8988T (cell line): ENCODE measurements at regions not wholly inside any gene's neighbourhood (a gene's known extent, or its start where the extent isn't known, plus 50 kb on each side); places are given as distances from the start of the nearest gene placed in this dataset.
"Not testable (repeated sequence)": the region's sequence is repeated elsewhere in the genome, so short reads cannot be mapped to it uniquely, and the experiment has no call there.

ENCODE experiments used
- DNase-seq: peaks from one replicate; pipeline ENCODE4 v3.0.0; 2011

GRCh38 chr1:234836776-234837357 is 226.9 kb upstream of the IRF2BP2 start:
- no peak for DNase-seq

- DNase-seq = no peak
Observed at GRCh38 chr1:234836045-234836681, 226.2 kb upstream of the IRF2BP2 start.

DNA sequence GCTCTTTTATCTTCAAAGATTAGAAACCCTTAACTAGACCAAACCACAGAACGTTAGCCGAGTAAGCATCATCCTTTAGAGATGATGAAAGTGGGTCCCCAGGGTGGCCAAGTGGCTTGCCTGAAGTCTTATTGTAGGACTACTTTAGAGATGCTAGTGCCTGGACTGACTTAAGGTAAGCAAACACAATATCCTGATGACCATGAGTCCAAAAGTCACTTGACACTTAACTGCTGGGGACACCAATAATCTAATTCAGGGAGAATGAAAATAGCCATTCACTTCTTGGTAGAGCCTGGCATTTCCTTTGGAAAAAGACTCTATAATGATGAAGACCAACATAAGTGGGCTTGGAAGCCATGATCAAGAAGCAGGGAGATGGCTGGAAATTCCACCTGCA is 225.3 kb upstream of the IRF2BP2 start:
- no peak for DNase-seq

DNA sequence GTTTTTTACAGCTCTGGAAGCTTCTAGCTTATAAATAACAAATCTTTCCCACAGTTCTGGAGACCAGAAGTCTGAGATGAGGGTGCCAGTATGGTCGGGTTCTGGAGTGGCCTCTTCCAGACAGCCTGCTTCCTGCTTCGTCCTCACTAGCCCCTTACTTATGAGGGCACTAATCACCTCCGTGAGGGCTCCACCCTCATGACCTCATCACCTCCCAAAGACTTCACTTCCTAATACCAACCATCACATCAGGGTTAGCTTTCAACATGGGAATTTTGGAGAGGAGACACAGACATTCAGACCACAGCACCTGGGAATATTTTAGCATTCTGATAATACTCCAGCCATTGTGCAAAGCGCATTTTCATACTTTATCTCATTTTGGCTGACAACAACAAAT is 223.7 kb upstream of the IRF2BP2 start:
- DNase-seq = no peak

GRCh38 chr1:234833118-234833517 is 223.1 kb upstream of the IRF2BP2 start:
- DNase-seq = no peak

DNA sequence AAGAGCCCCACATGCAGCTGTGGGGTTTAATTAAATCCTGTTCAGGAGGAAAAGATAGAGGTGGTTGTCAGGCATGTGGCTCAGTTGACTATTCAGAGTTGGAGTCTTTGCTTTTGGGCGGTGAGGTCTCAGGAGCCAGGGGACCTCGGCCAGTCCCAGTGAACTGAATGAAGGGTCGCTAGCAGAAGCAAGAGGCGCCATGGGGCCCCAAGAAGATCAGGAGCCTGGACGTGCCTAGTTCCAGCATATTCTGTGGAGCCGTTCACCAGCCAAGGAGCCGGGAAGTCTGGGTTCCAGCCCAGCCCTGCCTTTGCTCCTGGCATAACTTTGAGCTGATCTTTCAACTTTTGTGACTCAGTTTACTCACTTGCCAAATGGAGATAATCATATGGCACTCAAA is 217.7 kb upstream of the IRF2BP2 start:
- DNase-seq = no peak

DNA sequence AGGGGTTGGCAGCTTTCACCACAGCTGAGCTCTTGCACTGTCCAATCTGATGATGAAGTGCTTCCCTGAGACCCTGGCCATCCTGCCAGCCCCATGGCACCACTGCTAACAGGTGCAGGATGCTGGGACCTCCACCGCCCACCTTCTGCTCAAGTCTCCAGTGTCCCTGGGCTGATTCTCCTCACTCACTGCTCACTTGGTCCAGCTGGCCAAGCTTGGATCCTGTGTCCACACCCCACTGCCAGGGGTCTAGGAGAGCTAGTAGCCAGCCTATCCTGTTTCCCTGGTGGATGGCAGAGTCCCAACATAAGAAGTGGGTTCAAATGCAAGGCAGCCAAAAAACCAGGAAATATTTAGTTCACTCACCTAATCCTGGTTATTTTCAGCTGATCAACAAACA is 217.2 kb upstream of the IRF2BP2 start:
- DNase-seq = no peak

GRCh38 chr1:234826352-234826751 is 216.4 kb upstream of the IRF2BP2 start:
- no peak for DNase-seq

DNA sequence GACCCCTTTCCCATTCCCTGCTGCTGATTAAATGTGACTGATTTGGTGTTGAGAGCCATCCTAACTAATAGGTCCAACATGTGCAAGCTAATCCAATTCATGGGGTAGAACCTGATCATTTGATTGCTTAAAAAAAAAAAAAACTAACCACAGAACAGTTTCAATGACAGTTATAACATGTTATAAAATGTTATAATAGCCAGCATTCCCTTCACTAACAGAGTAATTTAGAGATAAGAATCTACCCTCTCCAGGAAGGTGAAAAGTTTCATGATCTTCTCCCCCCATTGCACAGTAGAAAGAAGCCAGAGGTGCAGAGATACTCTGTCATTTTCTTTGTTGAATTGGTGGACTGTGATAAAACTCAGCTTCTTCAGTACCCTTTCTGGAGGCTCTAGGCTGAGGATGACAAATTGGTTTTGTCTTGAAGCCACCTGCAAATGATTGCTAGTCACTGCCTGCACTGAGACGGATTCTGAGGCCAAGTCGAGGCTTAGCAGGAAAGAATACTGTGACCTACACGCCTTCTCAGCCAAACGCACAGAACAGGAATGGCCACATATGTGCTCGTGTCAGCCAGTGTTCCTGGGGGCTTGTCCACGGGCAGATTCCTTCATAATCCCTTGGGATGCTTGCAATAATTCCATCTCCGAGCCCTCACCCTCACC is 215.7 kb upstream of the IRF2BP2 start:
- DNase-seq = no peak

GRCh38 chr1:234824836-234825235 is 214.9 kb upstream of the IRF2BP2 start:
- DNase-seq = not testable (repeated sequence)

GRCh38 chr1:234823191-234824176 is 213.5 kb upstream of the IRF2BP2 start:
- DNase-seq = no peak

DNA sequence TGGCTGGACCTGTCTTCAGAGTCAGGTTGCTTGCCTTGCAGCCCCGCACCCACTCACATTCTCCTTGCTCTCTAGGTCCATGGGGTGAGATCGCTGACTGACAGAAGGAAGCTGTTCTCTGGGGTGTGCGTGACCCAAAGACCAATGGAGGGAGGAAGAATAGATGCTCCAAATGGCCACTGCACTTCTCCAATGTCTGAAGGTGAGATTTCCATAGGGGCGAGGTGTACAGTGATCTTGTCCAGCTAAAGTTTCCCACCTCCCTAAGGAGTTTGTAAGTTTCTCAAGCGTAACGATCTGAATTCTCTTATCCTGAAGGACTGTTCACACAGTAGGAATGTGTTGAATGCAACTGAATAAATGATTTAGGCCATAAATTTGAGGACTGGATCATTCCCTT is 211.9 kb upstream of the IRF2BP2 start:
- DNase-seq = no peak

DNA sequence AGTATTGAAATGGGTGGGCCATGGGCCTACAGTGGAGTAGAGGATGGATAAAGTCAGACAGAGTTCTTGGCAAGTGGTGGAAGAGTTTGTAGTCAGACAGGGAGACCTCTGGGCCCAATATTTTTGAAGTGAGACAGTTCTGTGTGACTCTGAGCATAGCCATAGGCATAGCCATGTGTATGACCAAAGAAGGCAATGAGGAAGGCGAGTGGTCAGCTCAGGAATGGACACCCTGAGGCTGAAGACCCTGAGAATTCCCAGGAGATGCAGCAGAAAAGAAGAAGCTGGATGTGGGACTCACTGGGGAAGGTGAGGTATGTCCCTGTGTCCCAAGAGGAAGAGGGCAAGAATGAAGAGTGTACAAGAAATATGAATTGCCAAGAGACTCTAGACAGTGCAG is 210.6 kb upstream of the IRF2BP2 start:
- no peak for DNase-seq

DNA sequence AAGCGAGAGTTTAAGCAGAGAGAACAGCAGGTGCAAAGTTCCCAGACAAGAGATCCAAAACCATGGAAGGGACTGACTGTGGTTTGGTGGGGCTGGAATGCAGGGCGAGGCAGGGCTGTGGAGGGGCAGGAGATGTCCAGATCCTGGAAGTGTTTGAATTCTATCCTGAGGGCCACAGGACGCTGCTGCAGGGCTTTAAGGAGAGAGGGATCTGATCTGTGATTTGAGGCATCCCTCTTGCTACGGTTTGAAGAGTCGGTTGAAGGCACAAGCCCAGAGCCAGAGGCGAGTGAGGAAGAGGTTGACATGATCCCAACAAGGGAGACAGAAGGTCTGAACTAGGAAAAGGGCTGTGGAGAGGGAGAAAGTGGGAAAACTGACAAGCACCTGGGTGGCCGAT is 209.9 kb upstream of the IRF2BP2 start:
- not testable (repeated sequence) for DNase-seq

GRCh38 chr1:234818040-234818387 is 208.0 kb upstream of the IRF2BP2 start:
- DNase-seq = not testable (repeated sequence)

DNA sequence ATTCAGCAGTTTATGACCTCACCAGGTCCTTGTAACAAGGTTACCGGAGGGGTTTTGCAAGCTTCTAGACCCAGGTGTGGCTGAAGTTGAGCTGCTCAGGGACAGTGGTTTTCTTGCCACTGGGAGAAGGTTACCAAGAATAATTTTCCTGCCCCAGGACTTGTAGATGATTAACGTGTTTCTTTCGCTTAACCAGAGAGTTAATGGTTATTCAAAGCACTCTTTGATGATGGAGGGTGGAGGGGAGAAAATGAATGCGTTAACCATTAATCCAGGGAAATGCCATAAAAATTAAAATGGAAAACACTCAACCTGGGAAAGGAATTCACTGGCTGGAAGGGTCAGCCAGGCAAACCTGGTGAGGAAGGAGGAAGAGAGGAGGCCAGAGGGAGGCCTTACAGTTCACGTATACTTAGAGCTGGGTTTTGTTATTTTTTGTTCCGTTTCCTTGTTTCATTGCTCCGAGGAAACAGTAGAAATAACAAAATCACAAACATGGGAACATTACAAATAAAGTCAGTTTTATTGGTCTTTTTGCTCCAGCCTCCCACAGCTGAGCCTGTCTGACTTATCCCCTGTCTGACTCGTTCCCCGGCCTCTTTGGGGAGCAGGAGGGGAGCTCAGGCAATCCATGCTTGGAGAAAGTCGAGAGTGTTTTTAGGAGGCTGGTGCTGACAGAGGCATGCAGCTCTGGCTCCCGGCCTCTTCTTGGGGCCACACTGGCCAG is 207.5 kb upstream of the IRF2BP2 start:
- DNase-seq = not testable (repeated sequence)

- DNase-seq = not testable (repeated sequence)
Observed at GRCh38 chr1:234816864-234817263, 206.9 kb upstream of the IRF2BP2 start.

DNA sequence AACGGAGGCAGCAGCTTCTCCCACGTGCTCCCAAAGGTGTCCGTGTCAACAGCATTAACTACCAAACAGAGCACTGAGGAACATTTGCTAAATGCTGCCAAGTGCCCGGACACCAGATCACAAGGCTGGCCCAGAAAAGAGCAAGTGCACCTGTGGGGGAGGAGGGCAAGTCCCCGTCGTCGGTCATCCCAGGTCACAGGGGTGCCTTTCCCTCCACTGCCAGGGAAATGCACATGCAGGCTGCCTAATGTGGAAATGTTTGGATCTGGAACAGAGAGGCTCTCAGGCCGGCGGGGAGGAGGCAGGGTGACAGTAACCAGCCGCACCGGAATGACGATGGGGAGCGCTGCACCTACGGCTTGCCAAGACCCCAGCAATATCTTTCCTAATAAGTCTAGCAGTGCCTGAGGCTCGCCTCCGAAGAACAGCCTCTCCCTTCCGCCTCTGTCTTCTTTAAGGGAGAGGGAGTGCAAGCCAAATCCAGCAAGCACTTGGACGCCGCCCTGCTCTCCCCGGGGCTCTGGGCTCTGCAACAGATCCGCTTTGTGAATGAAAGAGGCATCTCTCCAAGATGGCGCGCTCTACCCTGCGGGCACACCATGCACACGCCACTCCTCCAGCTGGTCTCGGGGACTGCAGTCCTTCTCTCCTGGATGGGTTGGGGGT is 206.3 kb upstream of the IRF2BP2 start:
- not testable (repeated sequence) for DNase-seq

DNA sequence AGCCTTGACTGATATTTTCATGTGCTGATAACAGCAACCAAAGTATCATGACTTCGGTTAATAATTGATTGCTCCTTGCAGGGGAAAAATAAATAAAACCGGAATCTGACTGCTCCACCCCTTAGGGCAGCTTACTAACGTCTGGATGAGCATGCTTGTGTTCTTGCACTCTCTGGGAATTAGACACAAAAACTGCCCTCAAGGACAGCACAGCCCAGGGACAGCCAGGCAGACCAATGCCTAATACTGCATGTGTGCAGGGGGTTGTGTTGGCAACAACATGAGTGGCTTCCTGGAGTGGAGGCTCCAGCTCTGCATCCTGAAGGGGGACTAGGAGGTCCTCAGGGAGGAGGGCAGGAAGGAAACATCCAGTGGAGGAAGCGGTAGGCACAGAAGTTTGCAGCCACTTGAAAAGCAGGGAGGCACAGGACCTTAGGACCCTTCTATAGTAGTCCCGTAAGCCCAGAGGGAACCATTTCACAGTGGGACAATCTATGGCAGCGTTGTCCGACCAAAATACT is 205.4 kb upstream of the IRF2BP2 start:
- DNase-seq = not testable (repeated sequence)

- DNase-seq = not testable (repeated sequence)
Observed at GRCh38 chr1:234814235-234814634, 204.3 kb upstream of the IRF2BP2 start.

GRCh38 chr1:234811824-234812223 is 201.8 kb upstream of the IRF2BP2 start:
- DNase-seq = not testable (repeated sequence)

DNA sequence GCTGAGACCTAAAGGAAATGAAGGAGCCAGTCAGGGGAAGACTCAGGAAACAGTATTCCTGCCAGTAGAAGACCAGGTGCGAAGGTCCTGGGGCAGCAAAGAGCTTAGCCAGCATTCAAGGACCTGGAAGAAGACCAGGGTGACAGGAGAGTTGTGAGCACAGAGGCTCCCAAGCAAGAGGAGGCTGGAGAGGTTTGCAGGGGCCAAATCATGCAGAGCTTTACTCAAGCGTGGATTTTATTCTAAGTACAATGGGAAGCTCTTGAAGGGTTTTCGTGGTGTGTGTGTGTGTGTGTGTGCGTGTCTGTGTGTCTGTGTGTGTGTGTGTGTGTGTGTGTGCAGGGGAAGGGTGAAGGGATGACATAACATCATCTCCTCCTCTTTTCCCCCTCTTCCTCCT is 200.7 kb upstream of the IRF2BP2 start:
- DNase-seq = not testable (repeated sequence)
